Renal cortical epithelial cell (primary cell): ENCODE measurements at regions not wholly inside any gene's neighbourhood (a gene's known extent, or its start where the extent isn't known, plus 50 kb on each side); places are given as distances from the start of the nearest gene placed in this dataset.
A peak's percentile ranks its signal among the peaks of the same experiment; 100 is the strongest.

Experiments
- DNase-seq: peaks from one replicate; pipeline ENCODE4 v3.0.0-alpha.2; 2011; ENCODE audit warnings: low read depth

DNA sequence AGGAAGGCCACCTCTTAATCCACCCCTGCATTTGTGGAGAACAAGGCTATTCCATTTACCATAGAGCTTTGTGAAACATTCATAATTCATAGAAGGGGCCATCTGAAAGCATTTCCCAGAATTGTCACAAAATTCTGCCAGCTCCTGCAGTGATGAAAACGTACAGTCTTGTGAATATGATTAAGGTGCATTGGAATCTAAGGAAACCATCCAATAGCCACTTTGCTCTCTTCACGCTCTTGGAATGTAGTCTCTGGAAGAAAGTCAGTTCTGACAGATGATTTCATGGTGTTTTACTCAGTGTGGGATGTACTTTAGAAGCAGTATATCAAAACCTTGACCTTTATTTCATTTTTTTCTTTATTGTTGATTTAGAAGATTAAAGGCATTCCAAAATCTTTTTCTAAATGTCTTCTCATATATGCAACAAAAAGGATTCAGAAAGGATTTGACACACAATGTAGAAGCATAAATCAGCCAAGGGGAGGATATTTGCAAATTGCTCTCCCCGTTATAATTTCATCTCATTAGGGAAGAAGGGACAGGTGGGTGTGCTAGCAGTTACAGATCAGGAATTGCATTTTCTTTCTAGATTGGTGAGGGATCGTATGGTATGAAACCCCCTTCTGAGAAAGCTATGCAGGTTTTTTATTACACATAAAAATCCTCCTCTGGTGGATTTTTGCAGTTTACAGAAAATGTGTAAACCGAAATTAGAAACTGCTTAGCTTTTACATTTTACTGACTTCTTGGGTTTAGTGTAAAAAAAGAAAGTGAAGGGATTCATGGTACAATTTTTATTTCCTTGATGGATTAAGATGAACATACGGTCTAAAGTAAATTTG lies 390.2 kb downstream of the LRIG3 start:
- DNase-seq: peak; percentile 75

DNA sequence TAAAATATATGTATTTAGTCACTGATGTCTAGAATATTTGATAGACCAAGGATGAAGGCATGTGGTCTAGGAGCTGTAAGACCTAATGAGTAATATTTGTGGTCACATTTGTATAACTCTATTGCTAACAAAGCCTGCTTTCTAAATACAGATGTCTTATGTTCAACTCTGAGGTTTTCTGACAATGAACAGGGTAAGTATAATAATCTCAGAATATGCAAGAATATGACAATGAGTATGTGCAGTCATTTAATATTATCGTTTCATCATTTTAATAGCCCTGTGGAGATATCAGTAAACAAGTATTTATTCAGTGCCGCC lies 389.6 kb downstream of the LRIG3 start:
- peak; percentile 13 for DNase-seq

DNA sequence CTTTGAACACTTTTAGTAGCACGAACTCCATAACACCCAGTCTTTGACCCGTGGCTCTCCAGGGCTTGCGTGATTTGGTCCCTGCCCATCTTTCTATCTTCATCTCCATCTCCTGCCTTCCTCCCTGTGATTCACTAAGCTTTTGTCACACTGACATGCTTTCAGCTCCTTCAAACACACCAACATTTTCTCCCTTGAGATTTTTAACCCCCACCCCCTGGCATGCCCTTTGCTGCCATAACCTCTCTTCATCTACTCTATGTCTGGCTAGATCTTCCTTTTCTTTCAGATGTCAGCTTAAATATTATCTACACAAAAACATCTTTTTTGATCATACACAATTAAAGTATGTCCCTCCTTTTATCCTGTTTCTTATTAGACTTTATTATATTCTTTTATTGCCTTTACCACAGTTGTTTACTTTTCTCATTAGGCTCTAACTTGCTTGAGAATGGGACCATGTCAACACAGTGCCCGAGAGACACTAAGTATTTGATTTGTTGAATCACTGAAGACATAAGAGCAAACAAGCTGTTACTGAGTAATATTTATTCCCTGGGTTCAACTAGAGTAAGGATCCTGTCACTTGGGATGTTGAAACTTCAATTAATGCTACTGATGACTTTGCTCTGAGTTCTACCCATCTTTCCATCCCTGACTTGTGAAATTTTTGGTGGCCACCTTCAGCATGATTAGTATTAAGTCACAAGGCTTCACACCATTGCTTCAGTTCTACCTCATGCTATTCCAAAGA lies 387.3 kb downstream of the LRIG3 start:
- DNase-seq: no peak

DNA sequence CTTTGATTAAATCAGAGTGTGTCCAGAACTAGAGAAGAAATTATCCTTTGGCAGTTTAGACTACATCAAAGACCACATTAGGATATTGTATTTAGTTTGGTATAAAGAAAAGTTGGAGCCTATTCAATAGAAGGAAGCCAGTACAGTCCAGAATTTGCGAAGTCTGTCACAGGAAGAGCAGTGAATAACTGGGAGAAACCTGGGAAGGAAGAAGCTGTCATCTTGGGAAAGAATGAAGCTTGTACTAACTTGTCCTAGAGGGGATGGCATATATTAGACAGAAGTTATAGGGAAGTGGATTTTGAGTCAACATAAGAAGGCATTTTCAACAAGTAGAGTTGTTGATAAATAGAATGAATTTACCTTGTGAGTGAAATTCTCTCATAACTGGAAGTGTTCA lies 386.7 kb downstream of the LRIG3 start:
- DNase-seq: no peak

DNA sequence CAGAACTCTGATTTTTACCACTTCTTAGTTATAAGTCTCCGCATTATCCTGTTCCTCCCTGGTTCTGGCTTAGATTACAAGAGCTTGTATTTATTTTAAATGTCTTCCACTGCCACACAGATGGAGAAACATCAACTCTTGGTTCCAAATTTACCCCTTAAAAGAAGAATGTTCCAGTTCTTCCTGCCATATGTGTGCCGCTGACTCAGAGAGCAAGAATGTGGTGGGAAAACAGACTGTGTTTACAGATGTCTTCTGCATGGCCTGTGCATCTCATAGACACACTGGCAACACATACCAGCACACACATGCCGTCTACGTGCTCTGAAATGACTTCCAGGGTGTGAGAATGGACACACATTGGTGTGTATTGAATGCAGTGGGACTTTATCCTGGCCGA lies 383.0 kb downstream of the LRIG3 start:
- DNase-seq: peak; percentile 27

DNA sequence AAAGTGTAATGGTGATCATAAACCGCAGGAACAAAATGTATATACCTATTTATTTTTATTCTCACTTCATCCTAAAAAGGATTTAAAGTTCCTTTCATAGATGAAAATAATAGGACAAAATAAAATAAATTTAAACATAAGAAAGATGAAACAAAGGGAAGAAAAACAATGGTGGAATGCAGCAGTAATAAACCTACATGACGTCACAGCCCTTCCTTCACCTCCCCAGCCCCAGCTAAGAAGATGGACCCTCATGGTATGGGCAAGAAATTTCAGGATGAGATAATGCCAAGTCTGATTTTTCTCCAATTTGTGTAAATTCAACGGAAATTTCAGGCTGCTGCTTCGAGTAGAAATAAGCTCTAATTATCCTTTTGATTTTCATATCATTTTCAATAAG lies 381.0 kb downstream of the LRIG3 start:
- no peak for DNase-seq

DNA sequence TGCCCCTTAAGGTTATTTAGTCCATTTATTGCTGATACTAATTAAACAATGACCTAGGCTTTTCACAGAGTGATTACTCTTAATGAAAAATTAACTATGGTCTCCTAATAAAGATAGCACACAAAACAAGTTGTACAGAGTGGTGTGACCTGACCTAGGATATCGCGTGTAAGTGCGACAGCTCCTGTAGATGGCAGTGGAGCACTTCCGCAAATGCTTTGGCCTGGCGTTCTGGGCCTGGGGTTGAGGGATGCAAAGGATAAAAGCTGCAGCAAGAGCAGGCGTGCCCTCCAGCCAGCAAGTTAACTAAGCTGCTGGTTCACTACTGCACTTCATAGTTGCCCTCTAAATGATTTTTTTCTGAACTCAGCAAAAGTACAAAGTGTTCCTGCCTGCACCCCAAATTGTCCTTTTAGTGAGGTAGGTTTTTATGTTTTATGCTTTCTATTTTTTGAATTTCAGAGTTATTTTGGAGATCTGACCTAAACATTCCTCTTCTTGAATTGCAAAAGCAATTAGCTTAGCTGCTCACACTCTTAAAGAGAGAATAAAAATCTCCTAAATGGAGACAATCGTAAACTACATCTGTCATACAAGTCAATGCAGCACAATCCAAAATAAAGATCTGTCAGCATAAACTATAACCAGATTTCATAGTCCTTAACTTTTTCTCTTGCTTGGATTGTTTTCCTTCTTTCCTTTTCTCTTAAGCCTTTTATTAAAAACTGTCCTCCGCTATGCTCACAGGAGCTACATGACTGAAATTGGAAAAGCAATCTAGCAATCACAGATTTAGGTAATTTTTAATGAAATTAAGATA lies 379.6 kb downstream of the LRIG3 start:
- DNase-seq: peak; percentile 69

DNA sequence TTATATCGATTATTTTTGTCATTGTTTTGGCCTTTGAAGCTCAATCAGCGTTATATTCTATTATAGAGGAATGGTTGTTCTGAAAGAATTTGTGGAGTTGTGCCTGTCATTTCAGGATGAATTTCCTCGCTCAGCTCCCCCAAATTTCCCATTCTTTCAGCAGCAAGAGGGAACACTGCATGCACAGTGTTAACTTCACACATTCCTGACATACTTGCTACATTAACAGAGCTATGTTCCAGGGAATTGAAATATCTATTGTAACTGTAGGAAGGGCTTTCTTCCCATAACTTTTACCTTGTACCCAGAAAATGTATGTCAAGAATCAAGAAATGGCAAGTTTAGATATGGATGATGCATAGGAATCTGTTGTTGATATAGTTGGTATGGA lies 379.0 kb downstream of the LRIG3 start:
- peak; percentile 28 for DNase-seq

DNA sequence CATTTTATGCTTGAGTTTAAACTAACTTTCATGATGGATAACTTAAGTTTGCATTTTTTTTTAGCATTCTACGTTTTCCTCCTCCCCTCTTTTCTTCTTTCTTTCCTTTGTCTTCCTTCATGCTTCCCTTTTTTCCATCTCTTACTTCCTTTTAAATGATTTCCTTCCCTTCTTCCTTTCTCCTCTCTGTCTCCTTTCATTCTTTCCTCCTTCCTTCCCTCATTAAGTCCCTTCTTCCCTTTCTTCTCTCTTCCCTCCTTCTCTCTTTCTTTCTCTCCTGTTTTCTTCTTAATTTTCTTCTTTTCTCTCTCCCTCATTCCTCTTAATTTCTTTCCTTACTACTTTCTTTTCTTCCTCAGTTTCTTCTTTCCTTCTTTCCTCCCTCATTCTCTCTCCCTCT lies 376.0 kb downstream of the LRIG3 start:
- DNase-seq: no peak

DNA sequence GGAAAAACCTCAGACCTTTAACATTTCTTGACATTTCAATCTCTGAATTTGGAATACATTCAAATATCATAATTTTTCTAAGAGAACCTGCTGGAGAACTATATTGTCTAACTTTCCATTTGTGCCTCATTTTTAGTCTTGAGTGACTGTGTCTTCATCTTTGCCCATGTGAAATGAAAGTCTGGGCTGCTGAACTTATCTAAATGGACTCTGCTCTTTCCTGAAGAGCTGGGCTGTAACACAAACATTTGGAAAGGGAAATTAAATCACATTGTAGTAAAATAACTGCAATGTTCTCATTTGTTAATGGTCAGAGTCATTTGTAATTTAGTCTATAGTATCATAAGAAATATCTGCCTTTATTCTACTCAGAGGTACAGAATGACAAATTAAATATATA lies 373.1 kb downstream of the LRIG3 start:
- DNase-seq: no peak

DNA sequence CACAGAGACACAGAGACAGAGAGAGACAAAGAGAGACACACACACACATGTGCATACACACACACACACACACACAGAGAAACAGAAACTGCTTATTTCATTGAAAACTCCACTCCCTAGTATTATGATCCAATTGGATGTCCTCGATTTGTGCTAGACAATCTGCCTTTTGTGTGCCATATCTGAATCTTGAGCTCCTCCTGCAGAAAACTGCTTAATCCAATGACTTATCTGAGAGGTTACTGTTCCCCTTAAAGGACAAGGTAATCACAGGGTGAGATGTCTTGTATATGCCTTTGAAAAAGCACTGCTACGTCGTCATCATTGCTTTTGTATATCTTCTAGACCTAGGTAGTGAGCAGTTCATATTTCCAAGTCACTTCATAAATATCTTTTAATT lies 371.5 kb downstream of the LRIG3 start:
- DNase-seq: no peak

DNA sequence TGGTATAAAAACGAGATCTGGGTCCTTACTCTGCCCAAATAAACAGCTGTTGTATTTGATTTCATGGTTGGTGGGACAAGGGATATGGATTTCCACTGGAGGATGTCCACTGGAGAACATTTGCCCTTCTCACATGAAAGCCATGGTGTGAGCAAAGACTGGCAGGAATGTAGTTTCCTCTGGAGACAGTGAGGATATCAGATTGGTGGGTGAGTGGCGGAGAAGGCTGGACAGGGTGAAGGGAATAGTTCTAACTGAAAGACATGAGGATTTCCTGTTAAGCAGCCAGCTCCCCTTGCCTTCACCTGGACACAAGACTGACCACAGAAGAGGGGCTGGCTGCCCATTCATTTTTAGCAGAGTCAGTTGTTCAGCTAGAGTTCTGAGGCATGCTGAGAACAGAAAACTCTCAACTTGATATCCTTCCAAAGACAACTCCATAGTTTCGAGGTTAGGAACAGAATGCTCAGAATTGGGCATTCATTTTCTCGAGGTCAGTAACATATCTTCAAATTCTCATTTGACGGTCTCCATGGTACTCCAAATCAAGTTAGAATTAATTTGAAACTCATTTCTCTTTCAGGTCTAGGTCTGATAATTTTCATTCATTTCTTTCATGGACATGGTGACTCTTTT lies 365.7 kb downstream of the LRIG3 start:
- DNase-seq: no peak

DNA sequence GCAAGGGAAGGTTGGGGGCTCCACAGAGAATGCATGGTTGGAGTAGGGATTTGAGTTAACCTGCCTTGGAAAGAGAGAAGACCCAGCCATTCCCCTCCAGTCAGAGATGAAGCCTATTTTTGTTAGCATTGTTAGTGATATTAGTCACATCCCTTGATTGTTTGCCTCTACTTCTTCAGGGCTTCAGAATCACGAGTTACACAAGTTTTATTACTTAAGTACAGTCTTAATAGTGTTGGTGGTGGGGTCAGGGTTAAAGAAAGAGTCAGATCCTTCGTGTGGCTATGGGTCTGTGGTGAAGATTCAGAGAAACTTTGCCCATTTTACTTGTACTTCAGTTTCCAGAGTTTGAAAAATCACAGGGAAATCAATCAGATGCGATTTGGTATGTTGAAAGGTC lies 363.1 kb downstream of the LRIG3 start:
- DNase-seq: peak; percentile 92

DNA sequence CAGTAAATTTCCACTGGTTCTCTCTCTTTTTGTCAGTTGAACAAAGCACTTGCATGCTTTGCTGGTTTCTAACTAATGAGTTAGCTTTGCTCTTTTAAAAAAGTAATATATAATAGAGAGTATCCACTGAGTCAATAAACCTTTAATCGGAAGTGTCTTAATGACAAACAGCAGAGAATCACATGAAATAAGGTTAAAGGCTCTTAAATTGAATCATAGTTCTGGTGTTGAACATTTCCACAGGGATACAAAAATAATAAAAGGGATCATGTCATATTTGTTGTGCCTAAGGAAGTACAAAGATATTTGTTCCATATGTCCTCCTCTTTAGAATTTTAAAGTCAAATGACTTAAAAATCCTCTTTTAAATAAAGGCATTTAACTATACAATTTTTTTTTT lies 362.6 kb downstream of the LRIG3 start:
- no peak for DNase-seq

DNA sequence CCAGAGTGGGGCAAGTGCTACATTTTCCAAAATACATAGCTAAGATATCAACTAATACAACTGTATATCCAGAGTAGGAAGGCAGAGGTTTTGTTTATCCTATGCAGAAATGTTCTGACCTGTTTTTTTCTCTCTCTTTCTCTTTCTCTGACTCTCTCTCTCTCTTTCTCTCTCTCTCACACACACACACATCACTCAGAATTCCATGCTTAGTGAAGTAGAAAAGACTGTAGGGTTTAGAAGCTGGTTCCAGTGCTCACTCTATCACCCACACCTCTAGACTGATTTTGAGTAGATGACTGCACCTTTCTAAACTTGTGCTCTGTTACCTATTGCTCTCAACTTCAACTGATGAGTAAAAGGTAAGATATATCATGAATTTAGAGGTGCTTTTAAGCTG lies 356.7 kb downstream of the LRIG3 start:
- DNase-seq: peak; percentile 62

DNA sequence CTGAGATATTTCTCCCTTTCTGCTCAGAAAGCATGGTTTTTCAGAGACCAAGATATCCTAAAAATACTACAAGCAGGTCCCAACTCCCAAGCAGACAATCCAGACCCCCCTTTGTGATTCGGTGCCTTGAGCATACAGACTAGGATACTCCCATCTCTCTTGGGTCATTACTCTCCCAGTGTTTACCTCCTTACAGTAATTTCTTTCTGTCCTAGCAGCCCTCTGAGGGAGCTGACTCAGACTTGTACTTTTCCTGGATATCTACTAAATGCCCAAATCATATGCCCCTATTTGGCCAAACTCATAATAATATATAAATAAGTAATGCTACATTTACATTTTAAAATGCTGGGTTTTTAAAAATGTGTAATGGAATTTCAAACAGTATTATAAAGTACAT lies 355.6 kb downstream of the LRIG3 start:
- DNase-seq: peak; percentile 36

DNA sequence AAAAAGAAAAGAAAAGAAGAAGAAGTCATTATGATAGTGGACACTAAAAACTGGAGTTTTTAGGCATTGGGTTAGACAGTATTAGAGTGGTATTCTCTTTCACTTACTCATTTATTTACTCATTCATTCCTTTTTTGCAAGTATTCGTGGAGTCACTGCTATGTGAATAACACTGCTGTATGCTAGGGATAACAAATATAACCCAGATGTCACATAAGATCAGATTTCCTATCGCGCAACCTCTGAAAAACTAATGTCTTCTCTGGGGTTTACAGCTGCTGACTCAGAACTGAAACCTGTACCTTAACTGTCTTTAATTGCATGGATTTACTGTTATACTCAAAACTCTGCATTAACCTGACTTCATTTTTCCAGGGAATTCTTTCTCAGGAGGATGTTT lies 353.7 kb downstream of the LRIG3 start:
- DNase-seq: no peak

DNA sequence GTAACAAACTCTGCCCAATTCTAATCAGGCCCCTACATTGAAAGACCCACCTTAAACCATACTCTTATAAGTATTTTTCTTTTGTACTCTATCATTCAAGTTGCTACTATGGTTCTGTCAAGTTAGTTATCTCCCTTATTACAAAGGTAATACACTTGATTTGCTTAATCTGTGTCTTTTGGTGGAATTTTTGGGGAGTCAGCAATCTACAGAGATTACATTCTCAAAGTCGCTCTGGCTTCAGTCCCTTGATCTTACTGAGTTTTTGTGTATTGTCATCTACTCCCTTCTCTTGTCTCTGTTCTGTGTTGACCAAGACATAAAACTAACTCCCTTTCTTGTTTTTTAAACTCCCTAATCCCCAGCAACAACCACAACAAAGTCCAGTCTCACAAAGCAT lies 353.1 kb downstream of the LRIG3 start:
- DNase-seq: no peak

DNA sequence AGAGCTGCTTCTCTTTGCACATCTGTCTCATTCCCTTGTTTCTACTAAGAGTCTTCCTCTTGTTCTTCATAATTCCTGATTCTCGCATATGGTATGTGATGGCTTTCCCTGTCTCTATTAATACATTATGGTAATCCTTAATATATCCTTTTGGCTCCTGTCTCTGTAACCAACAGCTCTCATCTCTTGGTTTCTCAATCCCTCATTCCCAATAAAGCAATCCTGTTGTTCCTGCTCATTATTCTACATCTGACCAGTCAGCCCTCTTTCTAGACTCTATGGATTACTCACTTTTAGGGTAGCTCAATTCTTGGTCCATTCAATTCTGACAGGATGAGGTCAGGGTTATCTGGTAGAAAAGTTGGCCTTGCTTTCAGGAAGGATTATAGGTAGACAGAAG lies 349.9 kb downstream of the LRIG3 start:
- no peak for DNase-seq

DNA sequence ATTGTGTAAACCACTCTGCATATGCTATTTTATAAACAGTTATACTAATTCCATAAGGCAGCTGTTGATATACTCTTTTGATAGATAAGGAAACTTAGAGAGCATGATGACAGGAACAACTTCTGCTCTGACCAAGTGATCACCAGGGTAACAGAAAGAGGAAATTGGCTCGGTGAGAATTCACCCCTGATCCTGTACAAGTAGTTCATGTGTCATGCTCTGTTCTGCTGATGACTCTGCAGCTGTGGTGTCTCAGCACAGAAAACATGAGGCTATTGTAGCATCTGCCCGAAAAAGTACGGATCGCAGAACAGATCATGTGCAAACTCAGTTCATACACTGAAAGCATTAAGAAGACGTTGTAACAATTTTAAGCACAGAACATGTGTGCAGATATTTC lies 345.0 kb downstream of the LRIG3 start:
- peak; percentile 21 for DNase-seq

DNA sequence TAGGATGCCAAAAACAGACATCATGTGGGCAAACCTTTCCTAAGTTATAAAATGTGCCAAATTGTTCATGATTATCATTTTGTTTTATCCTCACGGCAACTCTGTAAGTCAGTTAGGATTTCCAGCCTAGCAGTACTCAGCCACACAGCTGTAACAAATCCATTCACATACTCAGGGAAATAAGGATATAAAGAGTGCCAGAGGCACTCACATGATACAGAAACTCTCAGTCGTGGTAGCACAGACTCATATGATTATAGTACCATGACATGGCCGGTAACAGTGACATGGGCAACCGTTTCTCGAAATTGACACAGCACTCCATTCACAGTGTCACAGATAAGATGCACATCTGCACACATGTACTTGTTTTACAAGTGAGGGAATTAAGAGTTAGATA lies 344.2 kb downstream of the LRIG3 start:
- no peak for DNase-seq

DNA sequence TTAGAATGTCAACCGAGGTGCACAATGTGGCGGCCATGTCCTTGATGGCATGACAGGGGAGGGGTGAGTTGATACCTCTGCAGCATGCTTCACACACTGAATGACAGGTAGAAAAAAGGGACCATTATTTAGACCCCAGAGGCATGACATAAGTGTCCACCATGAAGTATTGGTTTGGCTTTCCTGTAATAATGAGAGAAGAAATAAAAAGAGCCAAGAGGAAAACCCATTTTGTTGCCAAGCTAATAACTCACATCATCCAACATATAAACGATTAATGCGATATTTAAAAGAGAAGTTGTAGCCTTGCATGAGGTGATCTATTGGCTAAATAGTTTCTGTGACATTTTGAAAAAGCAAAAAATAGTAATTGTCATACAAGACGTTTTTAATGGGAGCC lies 343.4 kb downstream of the LRIG3 start:
- no peak for DNase-seq
